Liver (tissue), 8 donors: ENCODE measurements at regions not wholly inside any gene's neighbourhood (a gene's known extent, or its start where the extent isn't known, plus 50 kb on each side); places are given as distances from the start of the nearest gene placed in this dataset.

Source experiments
- DNase-seq: peaks from one replicate; pipeline ENCODE4 v3.0.0-alpha.2; 2017; ENCODE audit warnings: low spot score
- H3K27ac ChIP-seq, 2 donors: one replicate each; pipeline ENCODE4 v1.7.0; 2013; ENCODE audit warnings: inconsistent platforms in 2 of 2, low read length in 2 of 2, control low read depth in 1 of 2, low read depth in 1 of 2, mild to moderate bottlenecking in 1 of 2
- H3K27me3 ChIP-seq, 4 donors: one replicate each; pipeline versions ENCODE4 v1.6.1 to v1.7.0; 2013; ENCODE audit warnings: low read length in 3 of 4, inconsistent platforms in 1 of 4, mild to moderate bottlenecking in 1 of 4, moderate library complexity in 1 of 4; ENCODE audit not compliant: control insufficient read depth in 4 of 4, insufficient read depth in 4 of 4
- H3K36me3 ChIP-seq, 4 donors: one replicate each; pipeline versions ENCODE4 v1.6.1 to v1.7.0; 2013; ENCODE audit warnings: low read length in 3 of 4, mild to moderate bottlenecking in 3 of 4, low read depth in 1 of 4, moderate library complexity in 1 of 4; ENCODE audit not compliant: control insufficient read depth in 4 of 4, insufficient read depth in 3 of 4
- H3K4me1 ChIP-seq, 4 donors: one replicate each; pipeline versions ENCODE4 v1.6.1 to v1.7.0; 2013; ENCODE audit warnings: low read length in 3 of 4, mild to moderate bottlenecking in 3 of 4, moderate library complexity in 1 of 4; ENCODE audit not compliant: control insufficient read depth in 4 of 4, insufficient read depth in 4 of 4
- H3K4me3 ChIP-seq, 3 donors: one replicate each; pipeline versions ENCODE4 v1.6.1 to v1.7.0; 2013; ENCODE audit warnings: low read length in 3 of 3, control low read depth in 1 of 3, low read depth in 1 of 3, mild to moderate bottlenecking in 1 of 3
- H3K9ac ChIP-seq, 2 donors: one replicate each; pipeline ENCODE4 v1.7.0; 2013; ENCODE audit warnings: low read length in 2 of 2, mild to moderate bottlenecking in 2 of 2, moderate library complexity in 2 of 2, control low read depth in 1 of 2, low read depth in 1 of 2
- H3K9me3 ChIP-seq, 4 donors: one replicate each; pipeline versions ENCODE4 v1.6.1 to v1.7.0; 2013; ENCODE audit warnings: low read length in 3 of 4; ENCODE audit not compliant: control insufficient read depth in 4 of 4
- EGR1 ChIP-seq, 2 donors: IDR thresholded peaks; 2 replicates each; pipeline ENCODE4 v1.6.1; 2016 to 2018; ENCODE audit warnings: antibody characterized with exemption in 2 of 2, low read depth in 2 of 2
- FOXA2 ChIP-seq: IDR thresholded peaks from 2 replicates; pipeline ENCODE4 v1.6.1; 2016; ENCODE audit warnings: antibody characterized with exemption
- GABPA ChIP-seq, 2 donors: IDR thresholded peaks in 1 of 2; conservative IDR thresholded peaks in 1 of 2; 2 replicates each; pipeline ENCODE4 v1.6.1; 2016; ENCODE audit warnings: antibody characterized with exemption in 2 of 2, mild to moderate bottlenecking in 1 of 2, moderate library complexity in 1 of 2
- HNF4A ChIP-seq, 2 donors: conservative IDR thresholded peaks; 2 replicates each; pipeline ENCODE4 v1.6.1; 2016; ENCODE audit warnings: antibody characterized with exemption in 2 of 2, mild to moderate bottlenecking in 2 of 2
- HNF4G ChIP-seq: IDR thresholded peaks from 2 replicates; pipeline ENCODE4 v1.6.1; 2016; ENCODE audit warnings: antibody characterized with exemption
- JUND ChIP-seq, 2 donors: IDR thresholded peaks; 2 replicates each; pipeline ENCODE4 v1.6.1; 2016; ENCODE audit warnings: antibody characterized with exemption in 2 of 2
- NR2F2 ChIP-seq: IDR thresholded peaks from 2 replicates; pipeline ENCODE4 v1.6.1; 2016; ENCODE audit warnings: antibody characterized with exemption
- RAD21 ChIP-seq, 2 donors: IDR thresholded peaks; 2 replicates each; pipeline ENCODE4 v1.6.1; 2016; ENCODE audit warnings: antibody characterized with exemption in 2 of 2, mild to moderate bottlenecking in 2 of 2
- RXRA ChIP-seq, 2 donors: IDR thresholded peaks; 2 replicates each; pipeline ENCODE4 v1.6.1; 2017 to 2018; ENCODE audit warnings: antibody characterized with exemption in 2 of 2, mild to moderate bottlenecking in 1 of 2
- SP1 ChIP-seq: IDR thresholded peaks from 2 replicates; pipeline ENCODE4 v1.6.1; 2018; ENCODE audit warnings: antibody characterized with exemption, mild to moderate bottlenecking
- TAF1 ChIP-seq: conservative IDR thresholded peaks from 2 replicates; pipeline ENCODE4 v1.6.1; 2016; ENCODE audit warnings: antibody characterized with exemption, mild to moderate bottlenecking
- YY1 ChIP-seq: IDR thresholded peaks from 2 replicates; pipeline ENCODE4 v1.6.1; 2016; ENCODE audit warnings: antibody characterized with exemption, mild to moderate bottlenecking
- WGBS: extraction: QIAGEN DNeasy Blood & Tissue Kit; methylation state at CpG from one replicate; pipeline ENCODE4 v1.1.7; 2013; 5-methylcytosine and 5-hydroxymethylcytosine counted together
- TF ChIP-seq, protein P1 (sequence below): IDR thresholded peaks from 2 replicates; pipeline ENCODE4 v1.6.1; 2016; ENCODE audit warnings: antibody characterized with exemption
- TF ChIP-seq, protein P2 (sequence below): fragments of 150-350 bp; IDR thresholded peaks from 2 replicates; pipeline ENCODE4 v1.5.1; 2017; ENCODE audit warnings: improper control_type of control experiment, low read depth, low read length; ENCODE audit not compliant: missing input control
- TF ChIP-seq, protein P3 (sequence below): IDR thresholded peaks from 2 replicates; pipeline ENCODE4 v1.6.1; 2016; ENCODE audit warnings: antibody characterized with exemption
- donor health status: healthy.
- donor health status: healthy.
- donor health status: healthy.
- donor health status: healthy.
- donor health status: healthy.

DNA sequence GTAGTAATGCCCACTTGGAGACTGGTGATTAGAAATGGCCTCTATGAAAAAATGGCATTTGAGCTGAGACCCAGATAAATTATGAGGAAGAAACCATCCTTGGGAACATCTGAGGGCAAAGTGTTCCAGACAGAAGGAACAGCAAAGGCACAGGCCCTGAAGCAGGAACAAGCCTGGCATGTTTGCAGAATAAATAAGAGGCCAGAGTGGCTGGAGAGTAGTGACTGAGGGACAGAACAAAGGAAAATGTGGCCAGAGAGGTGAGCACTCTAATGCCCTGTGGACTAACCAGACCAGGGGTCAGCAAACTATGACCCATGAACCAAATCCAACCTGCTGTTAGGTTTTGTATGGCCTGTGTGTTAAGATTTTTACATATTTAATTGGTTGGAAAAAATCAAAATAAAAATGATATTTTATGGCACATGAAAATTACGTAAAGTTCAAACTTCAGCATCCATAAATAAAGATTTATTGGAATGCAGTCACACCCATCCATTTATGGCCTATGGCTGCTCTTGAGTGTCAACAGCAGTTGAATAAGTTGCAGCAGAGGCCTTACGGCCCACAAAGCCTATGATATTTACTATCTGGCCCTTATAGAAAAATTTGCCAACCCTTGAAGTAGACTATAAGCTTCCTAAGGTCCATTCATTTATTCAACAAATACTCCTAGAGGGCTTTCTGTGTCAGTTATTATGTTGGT lies 210.0 kb upstream of the TOX3 start:
- TF ChIP-seq YY1, result no peak
- TF ChIP-seq GABPA (IDR thresholded peaks at IDR 0.05 in 1 of 2, conservative IDR thresholded peaks at IDR 0.05 in 1 of 2), result no peak
- TF ChIP-seq SP1, result no peak
- no peak for TF ChIP-seq RXRA (IDR thresholded peaks at IDR 0.05)
- TF ChIP-seq, protein P1, sequence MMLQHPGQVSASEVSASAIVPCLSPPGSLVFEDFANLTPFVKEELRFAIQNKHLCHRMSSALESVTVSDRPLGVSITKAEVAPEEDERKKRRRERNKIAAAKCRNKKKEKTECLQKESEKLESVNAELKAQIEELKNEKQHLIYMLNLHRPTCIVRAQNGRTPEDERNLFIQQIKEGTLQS, result no peak
- TF ChIP-seq EGR1 (IDR thresholded peaks at IDR 0.05; ENCODE audit: low read depth in 2 of 2), result no peak
- TF ChIP-seq FOXA2, result no peak
- no peak for TF ChIP-seq TAF1
- H3K36me3 ChIP-seq, result no peaks in the 10 kb centered on the region
- H3K9me3 ChIP-seq, result no peaks in the 10 kb centered on the region
- no peak for DNase-seq
- no peaks in the 10 kb centered on the region for H3K4me1 ChIP-seq
- no peak overlapping the region for H3K9ac ChIP-seq
- H3K27ac ChIP-seq, result no peak overlapping the region
- 88% methylated on average over 2 of the region's 2 CpGs for WGBS
- H3K27me3 ChIP-seq, result no peaks in the 10 kb centered on the region
- no peak overlapping the region for H3K4me3 ChIP-seq

DNA sequence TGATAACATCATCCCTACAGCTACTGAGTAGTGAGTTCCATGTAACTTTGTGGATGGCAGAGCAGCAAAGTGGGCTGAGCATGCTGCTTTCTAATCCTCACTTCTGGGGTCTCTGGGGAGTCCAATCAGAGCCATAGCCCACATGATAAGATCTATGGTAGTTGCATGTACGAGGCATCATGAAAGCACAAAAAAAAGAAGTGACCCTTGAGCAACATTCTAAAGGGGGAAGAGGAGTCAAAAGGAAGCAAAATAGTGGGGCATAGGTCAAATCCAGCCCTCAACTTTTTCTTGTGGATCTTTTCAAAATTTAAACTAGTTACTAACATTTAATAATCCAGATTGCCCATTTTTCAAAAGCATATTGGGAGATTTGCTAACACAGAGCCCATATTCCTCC lies 208.5 kb upstream of the TOX3 start:
- Histone ChIP-seq H3K27me3 (no peaks in the 10 kb centered on the region), H3K4me1 (no peaks in the 10 kb centered on the region), H3K36me3 (no peaks in the 10 kb centered on the region), H3K9ac (no peak overlapping the region), H3K9me3 (no peaks in the 10 kb centered on the region), H3K27ac (no peak overlapping the region), H3K4me3 (no peak overlapping the region)
- no peak for DNase-seq
- WGBS, result 85% methylated on average over 1 of the region's 1 CpG
- no peak for TF ChIP-seq SP1

DNA sequence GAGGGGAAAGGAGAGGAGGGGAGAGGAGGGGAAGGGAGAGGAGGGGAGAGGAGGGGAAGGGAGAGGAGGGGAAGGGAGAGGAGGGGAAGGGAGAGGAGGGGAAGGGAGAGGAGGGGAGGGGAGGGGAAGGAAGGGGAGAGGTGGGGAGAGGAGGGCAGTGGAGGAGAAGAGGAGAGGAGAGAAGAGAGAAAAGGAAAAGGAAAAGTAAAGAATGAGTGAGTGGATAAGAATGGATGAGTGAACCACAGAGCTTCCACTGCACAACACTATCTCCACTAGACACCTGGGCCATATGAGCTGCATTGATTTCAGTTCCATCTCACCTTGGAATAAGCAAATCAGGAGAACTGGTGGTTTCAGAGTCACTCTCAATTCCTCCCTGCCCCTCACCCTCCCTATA lies 204.1 kb upstream of the TOX3 start:
- no peak for DNase-seq
- Histone ChIP-seq H3K4me3 (no peak overlapping the region), H3K4me1 (no peaks in the 10 kb centered on the region), H3K27me3 (no peaks in the 10 kb centered on the region), H3K36me3 (no peaks in the 10 kb centered on the region), H3K9me3 (no peaks in the 10 kb centered on the region), H3K27ac (no peak overlapping the region), H3K9ac (no peak overlapping the region)
- TF ChIP-seq HNF4G (no peak), RAD21 (IDR thresholded peaks at IDR 0.05) (no peak), YY1 (no peak)
- TF ChIP-seq, protein P2, sequence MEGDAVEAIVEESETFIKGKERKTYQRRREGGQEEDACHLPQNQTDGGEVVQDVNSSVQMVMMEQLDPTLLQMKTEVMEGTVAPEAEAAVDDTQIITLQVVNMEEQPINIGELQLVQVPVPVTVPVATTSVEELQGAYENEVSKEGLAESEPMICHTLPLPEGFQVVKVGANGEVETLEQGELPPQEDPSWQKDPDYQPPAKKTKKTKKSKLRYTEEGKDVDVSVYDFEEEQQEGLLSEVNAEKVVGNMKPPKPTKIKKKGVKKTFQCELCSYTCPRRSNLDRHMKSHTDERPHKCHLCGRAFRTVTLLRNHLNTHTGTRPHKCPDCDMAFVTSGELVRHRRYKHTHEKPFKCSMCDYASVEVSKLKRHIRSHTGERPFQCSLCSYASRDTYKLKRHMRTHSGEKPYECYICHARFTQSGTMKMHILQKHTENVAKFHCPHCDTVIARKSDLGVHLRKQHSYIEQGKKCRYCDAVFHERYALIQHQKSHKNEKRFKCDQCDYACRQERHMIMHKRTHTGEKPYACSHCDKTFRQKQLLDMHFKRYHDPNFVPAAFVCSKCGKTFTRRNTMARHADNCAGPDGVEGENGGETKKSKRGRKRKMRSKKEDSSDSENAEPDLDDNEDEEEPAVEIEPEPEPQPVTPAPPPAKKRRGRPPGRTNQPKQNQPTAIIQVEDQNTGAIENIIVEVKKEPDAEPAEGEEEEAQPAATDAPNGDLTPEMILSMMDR, result no peak
- TF ChIP-seq, protein P1, result no peak

DNA sequence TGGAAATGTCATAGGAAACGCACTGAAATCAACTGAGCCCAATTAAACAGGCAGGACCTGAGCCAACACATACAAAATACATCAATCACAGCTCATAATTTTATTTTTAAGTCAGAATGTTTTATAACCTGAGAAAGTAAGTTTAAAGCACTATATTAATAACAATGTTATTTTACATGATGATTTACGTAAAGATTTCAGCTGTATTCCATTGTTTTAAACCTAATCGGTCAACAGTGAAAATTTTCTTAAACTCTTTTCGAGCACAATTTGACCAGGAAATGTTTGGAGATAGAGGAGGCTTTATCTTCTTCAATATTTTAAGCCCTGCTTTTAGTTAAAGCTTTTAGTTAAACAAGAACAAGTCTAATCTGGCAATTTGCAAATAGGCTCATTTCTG lies 201.8 kb upstream of the TOX3 start:
- no peaks in the 10 kb centered on the region for H3K36me3 ChIP-seq
- no peak for DNase-seq
- 86% methylated on average over 4 of the region's 4 CpGs for WGBS

More for the DNA sequence above, 201.8 kb upstream of the TOX3 start:
- TF ChIP-seq, protein P2, result no peak
- no peak for TF ChIP-seq YY1
- no peak for TF ChIP-seq EGR1 (IDR thresholded peaks at IDR 0.05; ENCODE audit: low read depth in 2 of 2)
- TF ChIP-seq, protein P1, result no peak
- TF ChIP-seq, protein P3, sequence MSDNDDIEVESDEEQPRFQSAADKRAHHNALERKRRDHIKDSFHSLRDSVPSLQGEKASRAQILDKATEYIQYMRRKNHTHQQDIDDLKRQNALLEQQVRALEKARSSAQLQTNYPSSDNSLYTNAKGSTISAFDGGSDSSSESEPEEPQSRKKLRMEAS, result no peak
- TF ChIP-seq JUND (IDR thresholded peaks at IDR 0.05), result no peak
- TF ChIP-seq SP1, result no peak
- TF ChIP-seq NR2F2, result no peak
- no peak for TF ChIP-seq RXRA (IDR thresholded peaks at IDR 0.05)
- no peak for TF ChIP-seq HNF4A (conservative IDR thresholded peaks at IDR 0.05)
- TF ChIP-seq TAF1, result no peak
- TF ChIP-seq GABPA (IDR thresholded peaks at IDR 0.05 in 1 of 2, conservative IDR thresholded peaks at IDR 0.05 in 1 of 2), result no peak
- TF ChIP-seq RAD21 (IDR thresholded peaks at IDR 0.05), result no peak
- TF ChIP-seq FOXA2, result no peak
- no peaks in the 10 kb centered on the region for H3K27me3 ChIP-seq
- H3K27ac ChIP-seq, result no peak overlapping the region
- H3K9me3 ChIP-seq, result no peaks in the 10 kb centered on the region
- H3K4me1 ChIP-seq, result no peaks in the 10 kb centered on the region
- no peak overlapping the region for H3K9ac ChIP-seq
- H3K4me3 ChIP-seq, result no peak overlapping the region
